ENCODE measurements at regions not wholly inside any gene's neighbourhood (a gene's known extent, or its start where the extent isn't known, plus 50 kb on each side); places are given as distances from the start of the nearest gene placed in this dataset.
"Not testable (repeated sequence)": the region's sequence is repeated elsewhere in the genome, so short reads cannot be mapped to it uniquely, and the experiment has no call there.

DNA sequence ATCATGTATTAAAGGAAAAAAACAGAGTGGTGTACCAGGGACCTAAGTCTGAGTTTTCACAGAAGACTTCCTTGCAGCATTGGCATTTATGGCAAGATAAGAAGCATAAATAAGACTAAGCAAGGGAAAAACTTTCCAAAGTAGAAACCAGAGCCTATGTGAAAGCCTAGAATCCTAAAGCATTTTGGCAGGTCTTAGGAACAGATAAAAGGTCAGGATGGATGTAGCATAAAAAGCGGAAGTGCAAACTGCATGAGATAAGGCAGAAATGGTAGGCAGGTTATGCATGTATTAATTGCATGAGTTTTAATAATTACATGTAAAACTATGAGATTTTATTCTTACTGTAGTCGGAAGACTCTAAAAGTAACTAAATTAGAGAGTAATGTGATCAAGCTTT lies 596.5 kb downstream of the SUCLG1 start:
- DNase-seq: no peak

- DNase-seq: no peak
Measured at GRCh38 chr2:83860320-83860719, 598.8 kb downstream of the SUCLG1 start.

GRCh38 chr2:83859553-83859952 lies 599.5 kb downstream of the SUCLG1 start:
- DNase-seq: no peak

DNA sequence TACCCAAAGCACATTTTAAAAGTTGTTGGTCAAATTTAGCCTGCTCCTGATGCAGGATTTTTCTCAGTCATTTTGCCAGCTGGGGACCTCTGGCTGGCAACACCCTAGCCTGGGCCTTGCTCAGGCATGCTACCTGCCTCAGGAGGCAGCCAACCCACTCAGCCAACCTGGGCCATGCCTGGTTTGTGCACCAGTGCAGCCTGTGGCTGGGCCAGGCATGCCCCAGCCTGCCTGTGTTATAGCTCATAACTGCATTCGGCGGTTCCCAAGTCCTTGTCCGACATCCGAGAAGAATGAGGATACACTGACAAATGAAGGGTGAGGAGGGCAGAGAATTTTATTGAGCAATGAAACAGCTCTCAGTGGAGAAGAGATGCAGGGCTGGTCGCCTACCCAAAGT lies 608.0 kb downstream of the SUCLG1 start:
- DNase-seq: no peak

GRCh38 chr2:83850071-83850725 lies 608.9 kb downstream of the SUCLG1 start:
- no peak for DNase-seq

DNA sequence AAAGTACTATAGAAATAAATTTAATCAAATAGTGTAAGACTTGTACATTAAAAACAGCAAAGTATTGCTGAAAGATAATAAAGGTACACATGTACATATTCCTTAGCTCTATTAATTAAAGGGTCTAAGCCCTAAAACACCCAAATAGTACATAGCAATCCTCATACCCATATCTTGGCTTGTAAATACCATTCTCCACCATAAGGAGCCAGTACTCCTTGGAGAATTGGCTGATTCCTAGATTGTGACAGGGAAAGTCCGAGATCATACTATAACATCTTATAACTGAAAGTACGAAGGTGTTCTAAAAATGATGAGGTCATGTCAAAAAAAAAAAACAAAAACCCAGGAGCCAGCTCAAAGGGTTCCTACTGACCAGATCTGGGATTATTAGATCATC lies 614.6 kb downstream of the SUCLG1 start:
- no peak for DNase-seq

DNA sequence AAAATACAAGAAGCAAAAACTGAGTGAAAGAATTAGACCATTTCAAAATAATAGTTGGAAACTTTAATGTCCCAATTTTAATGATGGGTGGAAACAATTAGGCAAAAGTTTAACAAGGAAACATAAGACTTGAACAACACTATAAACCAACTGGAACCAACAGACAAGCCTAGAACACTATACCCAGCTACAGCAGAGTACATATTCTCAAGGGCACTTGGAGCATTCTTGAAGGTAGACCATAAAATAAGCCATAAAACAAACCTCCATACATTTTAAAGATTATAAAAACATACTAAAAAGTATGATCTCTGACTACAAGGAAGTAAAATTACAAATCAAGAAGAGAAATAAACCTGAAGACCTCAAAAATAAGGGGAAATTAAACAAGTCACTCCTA lies 616.7 kb downstream of the SUCLG1 start:
- no peak for DNase-seq

- no peak for DNase-seq
Measured at GRCh38 chr2:83837823-83838222, 621.3 kb downstream of the SUCLG1 start.

DNA sequence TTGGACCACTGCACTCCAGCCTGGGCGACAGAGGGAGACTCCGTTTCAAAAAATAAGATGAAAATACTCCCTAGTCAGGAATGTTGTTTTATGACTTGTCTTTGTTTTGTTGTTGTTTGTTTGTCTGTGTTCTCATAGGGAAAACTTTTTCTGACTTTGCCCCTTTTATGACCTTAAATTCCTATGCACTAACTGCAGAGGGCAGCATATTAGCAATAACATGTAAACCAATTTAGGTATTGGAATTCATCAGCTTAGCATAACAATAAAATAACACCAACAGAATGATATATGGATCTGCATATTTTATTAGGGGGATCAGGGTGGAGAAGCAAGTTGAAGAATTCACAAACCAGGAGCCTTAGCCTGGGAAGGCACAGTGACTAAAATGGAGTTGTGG lies 631.5 kb downstream of the SUCLG1 start:
- DNase-seq: no peak

DNA sequence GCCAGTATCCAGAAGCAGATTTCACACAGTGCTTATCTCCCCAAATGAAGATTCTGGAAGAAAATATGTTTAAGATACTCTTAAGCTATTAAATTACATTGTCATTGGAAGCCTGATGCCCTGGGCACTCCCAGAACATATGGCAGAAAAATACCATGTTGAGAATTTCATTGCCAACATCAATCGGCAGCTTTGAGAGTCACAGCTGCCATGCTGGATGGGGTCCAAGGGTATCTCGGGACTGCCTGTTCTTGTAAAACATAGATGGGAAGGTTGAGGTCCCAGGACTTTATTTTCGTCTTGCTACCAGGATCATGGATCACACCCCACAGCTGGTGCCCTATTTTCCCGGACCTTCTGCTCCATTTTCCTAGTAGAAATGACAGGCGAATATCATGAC lies 632.5 kb downstream of the SUCLG1 start:
- DNase-seq: no peak

GRCh38 chr2:83823229-83823628 lies 635.9 kb downstream of the SUCLG1 start:
- DNase-seq: no peak

DNA sequence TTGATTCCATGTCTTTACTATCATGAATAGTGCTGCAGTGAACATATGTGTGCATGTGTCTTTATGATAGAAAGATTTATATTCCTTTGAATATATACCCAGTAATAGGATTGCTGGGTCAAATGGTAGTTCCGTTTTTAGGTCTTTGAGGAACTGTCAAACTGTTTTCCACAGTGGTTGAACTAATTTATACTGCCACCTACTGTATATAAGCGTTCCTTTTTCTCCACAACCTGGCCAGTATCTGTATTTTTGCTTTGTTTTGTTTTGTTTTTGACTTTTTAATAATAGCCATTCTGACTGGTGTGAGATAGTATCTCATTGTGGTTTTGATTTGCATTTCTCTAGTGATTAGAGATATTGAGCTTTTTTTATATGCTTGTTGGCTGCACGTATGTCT lies 641.6 kb downstream of the SUCLG1 start:
- DNase-seq: no peak

GRCh38 chr2:83808878-83809277 lies 650.2 kb downstream of the SUCLG1 start:
- DNase-seq: no peak

GRCh38 chr2:83802604-83803003 lies 656.5 kb downstream of the SUCLG1 start:
- no peak for DNase-seq

GRCh38 chr2:83795777-83796176 lies 663.3 kb downstream of the SUCLG1 start:
- DNase-seq: no peak

DNA sequence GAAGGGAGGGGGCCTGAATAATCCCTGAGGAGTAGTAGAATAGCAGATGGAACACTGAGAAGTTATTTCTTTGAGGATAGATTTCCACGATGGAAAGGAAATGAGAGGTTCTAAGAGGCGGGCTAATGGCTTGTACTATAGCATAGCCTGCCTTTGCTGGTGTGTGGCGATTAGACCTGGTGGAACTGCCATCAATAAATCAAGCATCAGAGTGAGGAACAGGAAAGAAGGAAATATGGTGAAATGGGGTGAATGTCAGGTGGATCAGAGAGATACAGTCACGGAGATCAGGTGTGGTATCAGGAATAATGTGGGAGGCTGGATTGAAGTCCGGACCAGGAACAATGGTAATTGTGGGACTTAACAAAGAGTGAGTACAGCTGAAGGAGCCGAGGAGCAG lies 668.6 kb downstream of the SUCLG1 start:
- DNase-seq: not testable (repeated sequence)

DNA sequence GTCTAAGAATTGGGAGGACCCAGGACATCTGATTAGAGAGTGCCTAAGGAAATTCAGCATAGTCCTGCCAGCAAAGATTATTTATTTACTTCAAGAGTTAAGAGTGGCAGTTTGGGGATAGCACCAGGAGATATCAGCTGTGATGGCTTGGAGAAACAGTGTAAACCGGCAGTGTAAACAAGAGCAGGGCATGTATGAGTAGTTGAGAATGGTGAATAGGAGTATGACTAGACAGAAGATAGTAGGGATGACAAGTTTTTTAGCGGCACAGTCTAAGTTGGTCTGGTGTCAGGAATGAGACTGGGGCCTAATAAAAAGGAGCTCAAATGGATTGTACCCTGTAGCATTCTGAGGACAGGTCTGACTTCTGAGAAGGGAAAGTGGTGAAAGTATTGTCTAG lies 669.4 kb downstream of the SUCLG1 start:
- DNase-seq: not testable (repeated sequence)

DNA sequence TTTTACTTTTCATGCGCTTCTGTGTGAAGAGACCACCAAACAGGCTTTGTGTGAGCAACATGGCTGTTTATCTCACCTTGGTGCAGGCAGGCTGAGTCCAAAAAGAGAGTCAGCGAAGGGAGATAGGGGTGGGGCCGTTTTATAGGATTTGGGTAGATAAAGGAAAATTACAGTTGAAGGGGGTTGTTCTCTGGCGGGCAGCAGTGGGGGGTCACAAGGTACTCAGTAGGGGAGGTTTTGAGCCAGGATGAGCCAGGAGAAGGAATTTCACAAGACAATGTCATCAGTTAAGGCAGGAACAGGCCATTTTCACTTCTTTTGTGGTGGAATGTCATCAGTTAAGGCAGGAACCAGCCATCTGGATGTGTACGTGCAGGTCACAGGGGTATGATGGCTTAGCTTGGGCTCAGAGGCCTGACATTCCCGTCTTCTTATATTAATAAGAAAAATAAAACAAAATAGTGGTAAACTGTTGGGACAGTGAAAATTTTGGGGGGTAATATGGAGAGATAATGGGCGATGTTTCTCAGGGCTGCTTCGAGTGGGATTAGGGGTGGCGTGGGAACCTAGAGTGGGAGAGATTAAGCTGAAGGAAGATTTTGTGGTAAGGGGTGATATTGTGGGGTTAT lies 670.0 kb downstream of the SUCLG1 start:
- DNase-seq: not testable (repeated sequence)

DNA sequence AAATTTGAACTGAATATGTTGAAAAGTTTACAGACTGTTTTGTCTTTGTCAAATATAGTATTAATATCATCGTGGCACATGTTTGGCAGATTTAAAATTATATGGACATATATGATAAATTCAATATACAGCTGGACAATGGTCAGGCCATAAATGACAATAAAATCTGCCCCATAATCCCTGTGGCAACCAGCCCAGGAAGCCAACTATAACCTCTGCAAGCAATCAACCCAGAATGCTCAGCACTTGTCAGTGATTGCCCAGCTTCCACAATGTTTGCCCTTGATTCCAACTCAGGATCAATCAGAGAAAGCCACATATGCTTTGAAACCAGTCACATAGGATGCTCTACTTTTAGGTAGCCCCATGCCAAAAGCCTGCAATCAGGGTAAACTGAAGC lies 671.9 kb downstream of the SUCLG1 start:
- DNase-seq: no peak

GRCh38 chr2:83786140-83786539 lies 672.9 kb downstream of the SUCLG1 start:
- no peak for DNase-seq

DNA sequence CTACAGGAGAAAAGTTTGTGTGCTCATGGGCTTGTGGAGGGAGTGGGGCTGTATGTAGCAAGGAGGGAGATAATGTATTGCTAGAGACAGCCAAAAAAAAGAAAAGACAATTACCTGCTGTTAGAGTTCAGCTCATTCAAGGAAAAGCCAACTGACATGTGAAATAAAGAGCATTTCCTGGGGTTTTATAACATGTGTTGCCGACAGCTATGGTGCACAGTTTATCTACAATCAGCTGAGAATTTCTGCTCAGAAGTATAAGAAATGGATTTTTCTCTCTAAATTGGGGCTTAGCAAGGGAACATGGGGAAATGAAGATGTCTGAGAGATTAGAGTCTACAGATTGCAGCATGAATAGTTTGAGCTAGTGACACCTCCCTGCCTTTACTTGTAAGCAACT lies 674.1 kb downstream of the SUCLG1 start:
- DNase-seq: no peak

GRCh38 chr2:83784315-83784714 lies 674.8 kb downstream of the SUCLG1 start:
- no peak for DNase-seq

DNA sequence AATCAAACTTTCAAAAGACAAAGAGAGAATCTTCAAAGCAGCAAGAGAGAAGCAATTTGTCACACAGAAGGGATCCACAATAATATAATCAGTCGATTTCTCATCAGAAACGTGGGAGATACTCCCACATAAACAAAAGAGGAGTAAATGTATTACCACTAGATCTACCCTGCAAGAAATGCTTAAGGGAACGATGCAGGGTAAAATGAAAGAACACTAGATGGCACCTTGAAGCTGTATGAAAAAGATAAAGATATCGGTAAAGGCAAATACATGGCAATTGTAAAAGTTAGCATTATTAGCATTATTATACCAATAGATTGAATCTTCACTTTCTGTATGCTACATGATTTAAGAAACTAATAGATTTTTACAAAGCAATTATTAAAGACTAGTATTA lies 677.0 kb downstream of the SUCLG1 start:
- no peak for DNase-seq

- no peak for DNase-seq
Measured at GRCh38 chr2:83764447-83765005, 694.6 kb downstream of the SUCLG1 start.

- DNase-seq: no peak
Measured at GRCh38 chr2:83757329-83757728, 701.8 kb downstream of the SUCLG1 start.

Data from NCI-H1092 (cell line).